Keratinocyte (primary cell): ENCODE measurements at regions not wholly inside any gene's neighbourhood (a gene's known extent, or its start where the extent isn't known, plus 50 kb on each side); places are given as distances from the start of the nearest gene placed in this dataset.

Experiments used
- DNase-seq: peaks from one replicate; pipeline ENCODE4 v3.0.0-alpha.2; 2011; ENCODE audit warnings: low read depth, missing footprints, low spot score
- FAIRE-seq: peaks from 2 replicates; lab custom pipeline; 2011; peaks lifted over from hg19 to GRCh38; lab: Jason Lieb, UNC
- H2AFZ ChIP-seq: 2 replicates; pipeline ENCODE4 v1.6.0; 2012; ENCODE audit warnings: low read length, control low read depth, inconsistent platforms; ENCODE audit not compliant: control insufficient read depth
- H3K27ac ChIP-seq: 2 replicates; pipeline ENCODE4 v1.5.1; 2011; ENCODE audit warnings: low read length; ENCODE audit not compliant: control insufficient read depth, insufficient read depth
- H3K27me3 ChIP-seq: 3 replicates; pipeline ENCODE4 v1.6.0; 2011; ENCODE audit warnings: low read length; ENCODE audit not compliant: control insufficient read depth, insufficient read depth; ENCODE audit errors: extremely low read depth
- H3K36me3 ChIP-seq, 2 experiments: 2 replicates in 1 of 2; 3 replicates in 1 of 2; pipeline ENCODE4 v1.5.1; 2011; ENCODE audit warnings: low read length in 2 of 2, mild to moderate bottlenecking in 1 of 2; ENCODE audit not compliant: control insufficient read depth in 2 of 2, insufficient read depth in 2 of 2; ENCODE audit errors: extremely low read depth in 1 of 2
- H3K4me1 ChIP-seq: 3 replicates; pipeline ENCODE4 v1.5.1; 2011; ENCODE audit warnings: low read length; ENCODE audit not compliant: control insufficient read depth, insufficient read depth; ENCODE audit errors: extremely low read depth
- H3K4me2 ChIP-seq: 3 replicates; pipeline ENCODE4 v1.6.0; 2011; ENCODE audit warnings: low read depth, low read length; ENCODE audit not compliant: control insufficient read depth, insufficient read depth; ENCODE audit errors: extremely low read depth
- H3K4me3 ChIP-seq, 3 experiments: fragments of 200-600 bp in 1 of 3; sonication (generic) in 1 of 3; 2 replicates in 2 of 3; 3 replicates in 1 of 3; pipeline ENCODE4 v1.5.1; 2011 to 2016; ENCODE audit warnings: low read length in 3 of 3, mild to moderate bottlenecking in 3 of 3, control low read depth in 2 of 3, inconsistent platforms in 1 of 3, low read depth in 1 of 3, mixed read lengths in 1 of 3, mixed run types in 1 of 3, moderate library complexity in 1 of 3; ENCODE audit not compliant: control insufficient read depth in 2 of 3, insufficient read depth in 2 of 3; ENCODE audit errors: extremely low read depth in 1 of 3
- H3K79me2 ChIP-seq: 2 replicates; pipeline ENCODE4 v1.6.0; 2012; ENCODE audit warnings: low read length; ENCODE audit not compliant: control insufficient read depth, insufficient read depth
- H3K9ac ChIP-seq: 3 replicates; pipeline ENCODE4 v1.6.0; 2011; ENCODE audit warnings: low read length; ENCODE audit not compliant: control insufficient read depth, insufficient read depth; ENCODE audit errors: extremely low read depth
- H3K9me1 ChIP-seq: 3 replicates; pipeline ENCODE4 v1.6.0; 2011; ENCODE audit warnings: low read length; ENCODE audit not compliant: control insufficient read depth, insufficient read depth; ENCODE audit errors: extremely low read depth
- H3K9me3 ChIP-seq: 2 replicates; pipeline ENCODE4 v1.5.1; 2012; ENCODE audit warnings: low read depth, low read length; ENCODE audit not compliant: control insufficient read depth
- H4K20me1 ChIP-seq: 3 replicates; pipeline ENCODE4 v1.6.0; 2011; ENCODE audit warnings: low read length; ENCODE audit not compliant: control insufficient read depth, insufficient read depth; ENCODE audit errors: extremely low read depth
- CTCF ChIP-seq, 3 experiments: IDR thresholded peaks in 1 of 3; conservative IDR thresholded peaks in 1 of 3; optimal IDR thresholded peaks in 1 of 3; 2 replicates in 2 of 3; 3 replicates in 1 of 3; pipeline versions ENCODE3 to v1.5.1; 2011; ENCODE audit warnings: low read length in 3 of 3, mild to moderate bottlenecking in 3 of 3, moderate library complexity in 2 of 3, control low read depth in 1 of 3, inconsistent platforms in 1 of 3; ENCODE audit not compliant: insufficient read depth in 2 of 3; ENCODE audit errors: extremely low read depth in 1 of 3
- EZH2 ChIP-seq: IDR thresholded peaks from one replicate; pipeline ENCODE4 v1.6.1; 2012; ENCODE audit warnings: inconsistent platforms, mild to moderate bottlenecking, low read length, moderate library complexity
- dilution Hi-C: fragments of 300-500 bp; cut with MboI; formaldehyde crosslinking; loops from one replicate; pipeline ENCODE4 v1.7.0; 2020; ENCODE audit warnings: low sequenced_read_pairs; ENCODE audit not compliant: extremely low pct_ligation_motif_present

DNA sequence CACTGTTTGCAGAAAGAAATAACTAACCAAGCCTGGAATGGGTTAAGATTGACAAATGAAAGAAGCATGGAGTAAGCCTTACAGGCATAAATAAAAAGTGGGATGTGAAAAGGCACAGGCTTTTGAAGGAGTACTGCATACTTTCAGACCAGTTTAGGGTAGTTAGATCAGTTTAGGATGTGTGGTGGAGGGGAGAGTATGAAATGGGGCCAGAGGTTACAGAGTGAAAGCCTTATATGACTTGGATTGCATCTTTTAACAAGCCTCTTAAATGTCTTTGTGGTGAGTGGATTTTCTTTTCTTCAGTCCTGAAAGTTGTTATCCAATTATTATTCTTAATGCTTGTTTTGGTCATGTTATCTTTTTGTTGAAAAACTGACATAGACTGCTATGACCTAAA, 52.2 kb upstream of the TRHDE start:
- H3K9me1 ChIP-seq, result no peaks in the 10 kb centered on the region
- no peak for FAIRE-seq

More for the DNA sequence above, 52.2 kb upstream of the TRHDE start:
- no peaks in the 10 kb centered on the region for H3K27me3 ChIP-seq
- no peaks in the 10 kb centered on the region for H4K20me1 ChIP-seq
- H3K4me3 ChIP-seq, result no peak overlapping the region
- H3K4me2 ChIP-seq, result no peak overlapping the region
- no peak overlapping the region for H3K9ac ChIP-seq
- H3K36me3 ChIP-seq, result no peaks in the 10 kb centered on the region
- no peak for DNase-seq
- H3K9me3 ChIP-seq, result no peaks in the 10 kb centered on the region
- no peaks in the 10 kb centered on the region for H3K79me2 ChIP-seq
- H3K27ac ChIP-seq, result no peak overlapping the region
- no peaks in the 10 kb centered on the region for H3K4me1 ChIP-seq
- no peak overlapping the region for H2AFZ ChIP-seq
- dilution Hi-C loops, result no loop called here
- TF ChIP-seq CTCF (optimal IDR thresholded peaks at IDR 0.05 in 1 of 3, IDR thresholded peaks at IDR 0.05 in 1 of 3, conservative IDR thresholded peaks at IDR 0.05 in 1 of 3; ENCODE audit: extremely low read depth in 1 of 3, insufficient read depth in 2 of 3, low read length in 3 of 3), result no peak
- TF ChIP-seq EZH2, result no peak
